Myocyte (in vitro differentiated cells): ENCODE measurements at regions not wholly inside any gene's neighbourhood (a gene's known extent, or its start where the extent isn't known, plus 50 kb on each side); places are given as distances from the start of the nearest gene placed in this dataset.

Experiments used
- DNase-seq: peaks from one replicate; pipeline ENCODE4 v3.0.0-alpha.2; 2012; ENCODE audit warnings: low read depth

DNA sequence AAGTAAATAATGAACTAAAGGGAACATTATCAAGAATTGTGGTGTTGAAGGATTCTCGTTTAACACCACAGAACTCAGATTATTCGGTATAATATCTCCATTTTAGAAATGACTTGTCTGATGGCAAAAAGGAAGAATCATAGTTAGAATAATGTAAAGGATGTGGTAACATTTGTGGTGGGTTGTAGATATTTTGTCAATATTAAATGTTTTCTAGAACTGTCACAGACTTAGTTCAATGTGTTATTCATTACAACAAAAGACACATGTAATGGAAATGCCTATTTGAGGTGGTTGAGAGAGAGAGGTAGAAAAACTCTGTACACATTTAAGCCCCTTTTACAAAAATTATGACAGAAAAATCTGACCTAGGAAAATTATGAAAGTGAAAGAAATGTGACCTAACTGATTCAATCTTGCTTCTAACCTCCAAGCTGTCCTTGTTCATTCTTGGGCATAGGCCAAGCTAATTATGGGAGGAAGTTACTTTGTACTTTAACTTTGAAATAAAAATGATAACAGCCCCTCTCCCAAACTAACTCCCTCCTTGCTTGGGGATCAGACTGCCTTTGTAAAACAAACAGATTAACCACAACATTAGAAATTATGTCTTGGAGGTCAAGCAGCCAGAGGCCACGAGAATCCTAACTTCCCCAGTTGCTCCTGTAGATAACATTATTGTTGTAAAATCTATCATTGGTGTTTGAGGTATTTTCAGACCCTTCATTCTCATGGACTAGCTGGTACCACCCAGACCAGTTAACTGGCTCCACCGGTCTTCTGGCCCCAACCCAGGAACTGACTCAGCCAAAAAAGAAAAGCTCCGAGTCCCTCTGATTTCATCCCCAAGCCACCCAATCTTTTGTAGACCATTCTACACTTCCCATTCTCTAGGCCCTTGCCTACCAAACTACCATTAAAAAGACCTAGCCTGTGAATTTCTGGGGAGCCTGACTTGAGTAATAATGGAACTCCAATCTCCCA is 1287.8 kb upstream of the CDH8 start:
- DNase-seq, result no peak

DNA sequence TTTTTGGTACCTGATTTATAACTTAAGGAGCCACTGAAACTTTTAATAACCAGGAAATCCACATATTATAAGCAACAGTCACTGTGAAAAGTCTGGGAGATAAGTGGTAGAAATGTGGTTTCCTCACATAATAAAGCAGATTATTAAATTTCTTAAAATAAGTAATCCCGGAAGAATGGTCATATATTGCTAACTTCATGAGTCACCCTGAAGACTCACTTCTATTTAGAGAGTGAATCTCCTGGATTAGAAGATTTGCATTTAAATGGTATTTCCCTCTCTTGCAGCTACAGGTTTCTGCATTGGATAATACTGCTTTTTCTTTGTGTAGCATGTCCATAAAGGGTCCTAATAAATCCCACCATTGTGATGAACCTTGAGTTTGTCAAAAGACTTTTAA is 1286.8 kb upstream of the CDH8 start:
- no peak for DNase-seq

GRCh38 chr16:63315229-63315628 is 1279.0 kb upstream of the CDH8 start:
- no peak for DNase-seq

DNA sequence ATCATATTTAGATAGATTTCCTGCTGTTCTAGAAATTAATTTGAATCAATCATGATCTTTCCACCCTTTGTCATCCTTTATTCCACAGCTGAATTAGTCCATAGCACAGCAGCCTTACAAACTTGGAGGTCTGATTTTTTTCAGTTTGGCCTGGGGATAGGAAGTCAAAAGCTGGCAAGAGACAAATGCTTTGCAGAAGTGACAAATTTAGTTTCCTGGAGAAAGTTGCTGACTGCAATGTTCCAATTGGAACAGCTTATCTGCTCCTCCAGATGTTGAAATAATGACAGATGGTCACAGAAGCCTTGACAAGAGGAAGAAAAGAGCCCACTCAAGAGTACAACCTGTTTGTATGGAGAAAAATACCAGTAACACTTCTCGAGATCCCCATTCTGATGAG is 1276.1 kb upstream of the CDH8 start:
- no peak for DNase-seq

GRCh38 chr16:63311313-63311712 is 1275.1 kb upstream of the CDH8 start:
- no peak for DNase-seq

GRCh38 chr16:63302811-63303210 is 1266.6 kb upstream of the CDH8 start:
- DNase-seq, result no peak

- no peak for DNase-seq
These were observed 1265.1 kb upstream of the CDH8 start for GRCh38 chr16:63301349-63301748.

DNA sequence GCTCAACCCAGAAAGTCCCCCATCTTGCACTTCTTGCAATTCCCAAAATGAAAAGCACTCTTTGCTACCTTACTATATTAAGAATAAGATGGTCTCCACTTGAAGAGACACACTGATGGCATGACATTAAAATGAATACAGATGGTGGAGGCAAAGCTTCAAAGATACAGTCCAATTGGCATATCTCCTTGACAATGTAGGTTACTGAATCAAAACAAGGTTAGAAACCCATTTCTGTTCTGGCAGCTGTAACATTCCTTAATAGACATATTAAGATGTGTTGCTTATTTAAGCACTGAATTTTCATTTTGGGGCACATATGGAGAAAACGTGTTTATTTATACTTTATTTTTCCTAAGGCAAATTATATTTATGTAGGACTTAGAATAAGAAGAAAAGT is 1262.8 kb upstream of the CDH8 start:
- no peak for DNase-seq

GRCh38 chr16:63292036-63292435 is 1255.8 kb upstream of the CDH8 start:
- no peak for DNase-seq

DNA sequence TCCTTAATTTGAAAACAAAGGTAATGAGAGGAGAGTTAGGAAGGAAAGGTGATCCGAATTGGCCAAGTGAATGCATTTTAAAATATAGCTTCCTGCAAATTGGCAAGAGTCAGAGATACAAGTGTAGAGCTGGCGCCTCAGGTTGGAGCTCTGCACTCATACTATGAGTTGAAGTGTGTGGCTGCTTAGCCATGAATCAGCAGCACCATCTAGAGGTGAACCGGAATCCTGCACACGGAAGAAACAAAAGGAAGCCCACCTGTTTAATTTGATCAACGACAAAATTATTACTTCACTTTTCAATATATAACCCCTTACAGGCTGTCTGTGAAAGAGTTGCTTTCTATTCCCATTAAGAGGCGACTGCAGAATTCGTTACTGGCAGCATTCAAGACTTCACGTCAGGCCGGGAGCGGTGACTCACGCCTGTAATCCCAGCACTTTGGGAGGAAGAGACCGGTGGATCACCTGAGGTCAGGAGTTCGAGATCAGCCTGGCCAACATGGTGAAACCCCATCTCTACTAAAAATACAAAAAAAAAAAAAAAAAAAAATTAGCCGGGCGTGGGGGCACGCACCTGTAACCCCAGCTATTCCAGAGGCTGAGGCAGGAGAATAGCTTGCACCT is 1253.7 kb upstream of the CDH8 start:
- DNase-seq, result no peak

- no peak for DNase-seq
These were observed 1251.2 kb upstream of the CDH8 start for GRCh38 chr16:63287401-63287800.

DNA sequence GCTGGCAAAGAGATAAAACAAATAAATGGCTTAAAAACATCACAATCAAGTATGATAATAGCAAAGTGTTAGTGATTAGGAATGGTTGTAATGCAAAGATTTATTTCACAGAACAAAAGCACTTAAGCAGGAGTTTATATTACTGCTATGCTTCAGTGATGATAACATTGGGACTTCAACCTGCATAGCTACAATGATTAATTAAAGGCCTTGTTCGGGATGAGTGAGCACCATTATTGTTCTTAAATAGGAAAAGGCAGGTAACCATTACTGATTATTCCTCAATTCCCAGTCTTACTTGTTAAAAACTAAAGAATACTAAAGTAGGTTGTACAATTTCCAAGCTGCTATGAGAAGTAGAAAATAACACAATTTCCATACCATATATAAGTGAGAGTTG is 1247.5 kb upstream of the CDH8 start:
- no peak for DNase-seq

GRCh38 chr16:63244631-63245030 is 1208.4 kb upstream of the CDH8 start:
- DNase-seq, result no peak

- no peak for DNase-seq
These were observed 1205.3 kb upstream of the CDH8 start for GRCh38 chr16:63241497-63242028.

GRCh38 chr16:63239065-63239570 is 1202.9 kb upstream of the CDH8 start:
- no peak for DNase-seq

GRCh38 chr16:63230421-63231040 is 1194.3 kb upstream of the CDH8 start:
- DNase-seq, result no peak

DNA sequence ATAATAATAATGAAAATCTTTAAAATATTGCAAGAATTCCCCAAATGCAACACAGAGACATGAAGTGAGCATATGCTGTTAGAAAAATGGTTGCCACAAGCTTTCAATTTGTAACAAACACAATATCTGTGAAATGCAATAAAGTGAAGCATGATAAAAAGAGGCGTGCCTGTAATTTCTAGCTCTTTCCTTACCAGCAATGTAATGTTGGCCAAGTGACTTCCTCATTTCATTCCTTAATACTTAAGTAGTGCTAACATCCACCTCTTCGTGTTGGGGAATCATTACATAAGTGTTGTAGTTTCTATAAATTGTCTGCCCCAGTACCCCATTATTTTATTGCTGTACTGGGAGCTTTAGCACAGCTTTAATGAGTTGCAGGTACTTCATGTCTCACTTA is 1192.0 kb upstream of the CDH8 start:
- DNase-seq, result no peak

DNA sequence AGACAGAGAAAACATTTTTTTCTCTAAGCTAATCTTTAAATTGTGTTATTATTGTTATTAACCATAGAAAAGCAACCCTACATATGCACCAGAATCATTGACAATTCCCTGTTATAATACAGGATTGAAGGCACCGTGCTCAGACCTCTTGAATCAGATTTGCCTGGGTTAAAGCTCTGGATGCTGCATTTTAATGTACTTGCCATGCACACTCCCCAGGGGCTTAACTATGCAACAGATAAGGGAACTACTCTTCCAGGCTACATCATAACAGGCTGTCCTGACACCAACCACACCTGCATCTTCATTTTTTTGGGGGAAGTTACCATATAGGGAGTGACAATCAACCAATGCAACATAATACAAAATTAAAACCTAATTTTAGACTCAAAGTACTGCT is 1187.6 kb upstream of the CDH8 start:
- DNase-seq, result no peak

GRCh38 chr16:63216696-63217423 is 1180.6 kb upstream of the CDH8 start:
- no peak for DNase-seq

DNA sequence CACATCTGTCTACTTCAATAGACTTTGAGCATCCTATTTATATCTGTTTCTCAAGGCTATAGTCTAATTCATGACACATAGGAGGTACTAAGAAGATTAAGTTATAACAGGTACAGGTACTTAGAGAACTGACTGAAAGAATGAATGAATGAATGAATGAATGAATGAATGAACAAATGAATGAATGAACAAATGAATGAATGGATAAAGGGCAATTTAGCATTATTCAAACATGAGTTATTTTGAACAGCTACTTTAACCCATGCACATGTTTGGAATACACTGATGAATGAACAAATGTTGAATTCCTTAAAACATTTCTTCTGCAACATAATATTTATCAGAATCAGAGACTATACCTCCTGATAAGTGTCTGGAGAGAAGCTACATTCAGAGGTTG is 1165.6 kb upstream of the CDH8 start:
- DNase-seq, result no peak

- no peak for DNase-seq
These were observed 1164.7 kb upstream of the CDH8 start for GRCh38 chr16:63200940-63201339.
